ENCODE measurements at regions not wholly inside any gene's neighbourhood (a gene's known extent, or its start where the extent isn't known, plus 50 kb on each side); places are given as distances from the start of the nearest gene placed in this dataset.

- DNase-seq = no peak
Measured at GRCh38 chr2:6216234-6216633, 524.0 kb downstream of the SOX11 start.

GRCh38 chr2:6218926-6219325 is 526.7 kb downstream of the SOX11 start:
- DNase-seq = no peak

GRCh38 chr2:6219906-6220305 is 527.7 kb downstream of the SOX11 start:
- no peak for DNase-seq

GRCh38 chr2:6222296-6222695 is 530.1 kb downstream of the SOX11 start:
- DNase-seq = no peak

- DNase-seq = no peak
Measured at GRCh38 chr2:6224267-6224666, 532.1 kb downstream of the SOX11 start.

- no peak for DNase-seq
Measured at GRCh38 chr2:6228251-6228650, 536.1 kb downstream of the SOX11 start.

- DNase-seq = no peak
Measured at GRCh38 chr2:6231166-6231565, 539.0 kb downstream of the SOX11 start.

GRCh38 chr2:6233993-6234392 is 541.8 kb downstream of the SOX11 start:
- DNase-seq = no peak

GRCh38 chr2:6234702-6235101 is 542.5 kb downstream of the SOX11 start:
- no peak for DNase-seq

GRCh38 chr2:6236317-6236716 is 544.1 kb downstream of the SOX11 start:
- DNase-seq = no peak

- DNase-seq = no peak
Measured at GRCh38 chr2:6237039-6237660, 545.0 kb downstream of the SOX11 start.

- no peak for DNase-seq
Measured at GRCh38 chr2:6249557-6249956, 557.4 kb downstream of the SOX11 start.

GRCh38 chr2:6254441-6254840 is 562.3 kb downstream of the SOX11 start:
- DNase-seq = no peak

- no peak for DNase-seq
Measured at GRCh38 chr2:6264198-6264597, 572.0 kb downstream of the SOX11 start.

GRCh38 chr2:6281524-6281923 is 584.2 kb downstream of the CMPK2 start:
- no peak for DNase-seq

- no peak for DNase-seq
Measured at GRCh38 chr2:6283259-6283658, 582.4 kb downstream of the CMPK2 start.

GRCh38 chr2:6287406-6287805 is 578.3 kb downstream of the CMPK2 start:
- DNase-seq = no peak

- DNase-seq = no peak
Measured at GRCh38 chr2:6288791-6289190, 576.9 kb downstream of the CMPK2 start.

- no peak for DNase-seq
Measured at GRCh38 chr2:6290217-6291015, 575.3 kb downstream of the CMPK2 start.

- DNase-seq = no peak
Measured at GRCh38 chr2:6294791-6295190, 570.9 kb downstream of the CMPK2 start.

GRCh38 chr2:6297238-6297637 is 568.5 kb downstream of the CMPK2 start:
- DNase-seq = no peak

- no peak for DNase-seq
Measured at GRCh38 chr2:6301426-6301825, 564.3 kb downstream of the CMPK2 start.

- DNase-seq = no peak
Measured at GRCh38 chr2:6308986-6309385, 556.7 kb downstream of the CMPK2 start.

- no peak for DNase-seq
Measured at GRCh38 chr2:6309415-6310255, 556.1 kb downstream of the CMPK2 start.

Data from activated naive CD4-positive, alpha-beta T cell treated with Interleukin-2 at 50 U/mL for 16 hours (primary cell).